OCI-LY3 (cell line): ENCODE measurements at regions not wholly inside any gene's neighbourhood (a gene's known extent, or its start where the extent isn't known, plus 50 kb on each side); places are given as distances from the start of the nearest gene placed in this dataset.

Source experiments
- CTCF ChIP-seq: fragments of 200-600, 300-600 bp; sonication (generic); IDR thresholded peaks from 2 replicates; pipeline ENCODE4 v1.5.1; 2014; ENCODE audit warnings: antibody characterized with exemption, low read length, low read depth
- EZH2phosphoT487 ChIP-seq: fragments of 200-600 bp; shearing (Covaris generic); IDR thresholded peaks from 2 replicates; pipeline ENCODE4 v1.6.1; 2018; ENCODE audit warnings: antibody characterized with exemption, mixed run types, low read depth

- TF ChIP-seq EZH2phosphoT487 (no peak), CTCF (no peak)
Observed at GRCh38 chr2:142592171-142592570, 285.3 kb upstream of the KYNU start.
